ENCODE measurements at regions not wholly inside any gene's neighbourhood (a gene's known extent, or its start where the extent isn't known, plus 50 kb on each side); places are given as distances from the start of the nearest gene placed in this dataset.

DNA sequence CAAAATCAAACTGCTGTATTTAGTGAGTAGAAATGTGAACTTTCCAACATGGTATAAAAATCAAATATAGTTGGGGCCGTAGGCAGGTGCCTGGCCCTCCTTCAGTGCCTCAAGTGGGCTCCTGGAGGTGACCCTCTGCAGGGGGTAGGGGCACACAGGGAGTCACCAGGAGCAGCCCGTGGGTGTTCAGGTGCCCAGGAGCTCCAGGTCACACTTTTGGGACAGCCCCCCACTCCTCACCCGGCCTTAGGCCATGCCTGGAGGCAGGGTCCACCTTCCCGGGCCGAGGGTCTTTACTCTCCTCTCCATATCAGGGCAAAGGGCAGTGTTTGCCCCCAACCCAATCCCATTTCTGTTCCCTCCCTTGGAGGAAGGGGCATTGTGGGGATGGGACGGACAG, 108.0 kb upstream of the MTAP start:
- TF ChIP-seq CTCF (IDR thresholded peaks at IDR 0.05) (no peak), POLR2A (IDR thresholded peaks at IDR 0.05) (no peak)

All from adrenal gland (tissue), 5 donors.